ENCODE measurements at regions not wholly inside any gene's neighbourhood (a gene's known extent, or its start where the extent isn't known, plus 50 kb on each side); places are given as distances from the start of the nearest gene placed in this dataset.

- DNase-seq (ENCODE audit: extremely low read depth, low read depth), result no peak
- no peak overlapping the region for H3K4me3 ChIP-seq (replicated peaks; ENCODE audit: low read depth, low read length)
- TF ChIP-seq, protein P1, sequence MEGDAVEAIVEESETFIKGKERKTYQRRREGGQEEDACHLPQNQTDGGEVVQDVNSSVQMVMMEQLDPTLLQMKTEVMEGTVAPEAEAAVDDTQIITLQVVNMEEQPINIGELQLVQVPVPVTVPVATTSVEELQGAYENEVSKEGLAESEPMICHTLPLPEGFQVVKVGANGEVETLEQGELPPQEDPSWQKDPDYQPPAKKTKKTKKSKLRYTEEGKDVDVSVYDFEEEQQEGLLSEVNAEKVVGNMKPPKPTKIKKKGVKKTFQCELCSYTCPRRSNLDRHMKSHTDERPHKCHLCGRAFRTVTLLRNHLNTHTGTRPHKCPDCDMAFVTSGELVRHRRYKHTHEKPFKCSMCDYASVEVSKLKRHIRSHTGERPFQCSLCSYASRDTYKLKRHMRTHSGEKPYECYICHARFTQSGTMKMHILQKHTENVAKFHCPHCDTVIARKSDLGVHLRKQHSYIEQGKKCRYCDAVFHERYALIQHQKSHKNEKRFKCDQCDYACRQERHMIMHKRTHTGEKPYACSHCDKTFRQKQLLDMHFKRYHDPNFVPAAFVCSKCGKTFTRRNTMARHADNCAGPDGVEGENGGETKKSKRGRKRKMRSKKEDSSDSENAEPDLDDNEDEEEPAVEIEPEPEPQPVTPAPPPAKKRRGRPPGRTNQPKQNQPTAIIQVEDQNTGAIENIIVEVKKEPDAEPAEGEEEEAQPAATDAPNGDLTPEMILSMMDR (IDR thresholded peaks at IDR 0.05; ENCODE audit: low read depth, low read length, missing control alignments), result no peak
Observed at GRCh38 chr9:87379300-87379699, 118.4 kb upstream of the DAPK1 start.

DNA sequence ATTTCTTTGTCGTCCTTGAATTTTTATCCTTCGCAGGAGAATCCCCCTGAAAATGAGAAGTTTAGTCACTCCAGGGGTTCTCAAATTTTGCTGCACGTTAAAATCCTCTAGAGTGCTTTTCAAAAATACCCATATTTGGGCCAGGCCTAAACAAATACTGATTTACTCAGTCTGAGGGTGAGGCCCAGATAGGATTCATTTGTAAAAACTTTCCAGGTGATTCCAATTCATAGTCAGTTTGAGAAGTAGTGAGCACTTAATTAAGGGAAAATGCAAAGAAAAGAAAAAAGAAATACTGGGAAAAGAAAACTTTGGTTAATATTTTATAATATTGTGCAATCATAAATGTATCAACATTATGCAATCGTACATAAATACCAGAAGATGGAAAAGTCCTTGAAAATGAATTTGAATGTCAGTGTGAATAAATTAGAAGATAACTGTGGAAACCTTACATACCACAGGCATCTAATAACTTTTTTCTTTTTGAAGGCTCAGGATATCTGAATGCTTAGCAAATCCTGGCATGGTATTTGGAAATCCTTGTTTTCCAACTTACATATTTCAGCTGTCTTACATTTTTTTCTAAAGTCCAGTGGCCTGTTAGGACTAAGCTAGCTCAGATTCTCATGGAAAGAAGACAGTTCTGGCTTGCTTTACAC, 116.5 kb upstream of the DAPK1 start:
- H3K4me3 ChIP-seq (replicated peaks; ENCODE audit: low read depth, low read length), result no peak overlapping the region
- DNase-seq (ENCODE audit: extremely low read depth, low read depth), result no peak
- TF ChIP-seq, protein P1 (IDR thresholded peaks at IDR 0.05; ENCODE audit: low read depth, low read length, missing control alignments), result no peak

- H3K4me3 ChIP-seq (replicated peaks; ENCODE audit: low read depth, low read length), result no peak overlapping the region
- TF ChIP-seq, protein P1 (IDR thresholded peaks at IDR 0.05; ENCODE audit: low read depth, low read length, missing control alignments), result no peak
Observed at GRCh38 chr9:87381746-87382145, 115.9 kb upstream of the DAPK1 start.

GRCh38 chr9:87382900-87383299, 114.8 kb upstream of the DAPK1 start:
- H3K4me3 ChIP-seq (replicated peaks; ENCODE audit: low read depth, low read length), result no peak overlapping the region
- TF ChIP-seq, protein P1 (IDR thresholded peaks at IDR 0.05; ENCODE audit: low read depth, low read length, missing control alignments), result no peak
- DNase-seq (ENCODE audit: extremely low read depth, low read depth), result no peak

More at GRCh38 chr9:87381746-87382145, 115.9 kb upstream of the DAPK1 start:
- DNase-seq (ENCODE audit: extremely low read depth, low read depth), result no peak

DNA sequence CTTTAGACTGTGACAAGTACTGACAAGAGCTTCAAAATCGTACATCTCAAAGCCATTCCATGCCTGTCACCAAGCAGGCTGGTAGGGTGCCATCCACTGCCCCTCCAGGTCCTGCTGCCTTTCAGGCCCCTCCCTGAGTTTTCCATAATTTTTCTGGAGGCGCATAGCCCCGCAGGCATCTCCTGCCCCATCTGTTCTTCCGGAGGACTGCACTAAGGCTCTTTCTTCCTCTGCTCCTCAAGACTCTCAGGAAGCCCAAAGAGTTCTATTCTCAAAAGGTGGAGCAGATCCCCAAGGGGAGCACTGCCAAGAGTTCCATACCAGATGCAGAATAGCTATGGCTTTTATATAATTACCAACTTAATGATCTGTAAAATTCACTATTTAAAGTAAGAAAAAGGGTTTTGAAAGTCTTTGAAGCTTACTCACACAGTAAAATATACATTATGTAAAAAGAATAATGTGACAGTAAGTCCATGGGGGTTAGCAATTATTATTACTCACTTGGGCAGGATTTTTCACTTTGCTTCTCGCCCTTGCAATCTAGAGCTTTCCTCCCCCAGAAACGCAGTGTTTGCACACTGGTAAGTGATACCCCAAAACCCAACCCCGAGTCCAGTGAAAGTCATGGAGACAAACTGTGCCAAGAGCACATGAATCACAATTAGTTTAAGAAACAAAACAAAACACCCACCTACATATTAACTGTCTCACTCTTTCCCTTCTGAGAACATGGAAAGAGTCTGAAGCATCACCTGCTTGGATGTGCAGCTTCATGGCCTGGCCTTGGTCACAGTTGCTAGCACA, 114.1 kb upstream of the DAPK1 start:
- TF ChIP-seq, protein P1 (IDR thresholded peaks at IDR 0.05; ENCODE audit: low read depth, low read length, missing control alignments), result no peak
- no peak for DNase-seq (ENCODE audit: extremely low read depth, low read depth)
- no peak overlapping the region for H3K4me3 ChIP-seq (replicated peaks; ENCODE audit: low read depth, low read length)

- DNase-seq (ENCODE audit: extremely low read depth, low read depth), result no peak
- no peak overlapping the region for H3K4me3 ChIP-seq (replicated peaks; ENCODE audit: low read depth, low read length)
- TF ChIP-seq, protein P1 (IDR thresholded peaks at IDR 0.05; ENCODE audit: low read depth, low read length, missing control alignments), result no peak
Observed at GRCh38 chr9:87386490-87387025, 111.1 kb upstream of the DAPK1 start.

Data from HFF-Myc (cell line).